ENCODE measurements at regions not wholly inside any gene's neighbourhood (a gene's known extent, or its start where the extent isn't known, plus 50 kb on each side); places are given as distances from the start of the nearest gene placed in this dataset.

- H3K36me3 ChIP-seq: no peaks in the 10 kb centered on the region
- no peak for DNase-seq
- intact Hi-C loops (cut with DNase I): no loop called here
- H3K4me1 ChIP-seq: peaks cover 3% of the 10 kb centered on the region
- ATAC-seq: no peak
- no peak overlapping the region for H3K4me3 ChIP-seq
- H3K27ac ChIP-seq: no peak overlapping the region
- no peaks in the 10 kb centered on the region for H3K27me3 ChIP-seq
- TF ChIP-seq CTCF (IDR thresholded peaks at IDR 0.05): no peak
- no peaks in the 10 kb centered on the region for H3K9me3 ChIP-seq
Measured at GRCh38 chr4:53866055-53866454, 198.3 kb downstream of the CHIC2 start.

GRCh38 chr4:53865054-53865453 is 199.4 kb downstream of the CHIC2 start:
- Histone ChIP-seq H3K27me3 (no peaks in the 10 kb centered on the region), H3K36me3 (no peaks in the 10 kb centered on the region), H3K4me3 (no peak overlapping the region), H3K9me3 (no peaks in the 10 kb centered on the region), H3K4me1 (peaks cover 3% of the 10 kb centered on the region), H3K27ac (no peak overlapping the region)
- no peak for ATAC-seq
- DNase-seq: no peak
- no peak for TF ChIP-seq CTCF (IDR thresholded peaks at IDR 0.05)
- intact Hi-C loops (cut with DNase I): no loop called here

GRCh38 chr4:53863736-53864365 is 200.6 kb downstream of the CHIC2 start:
- peaks cover 3% of the 10 kb centered on the region for H3K4me1 ChIP-seq
- H3K9me3 ChIP-seq: no peaks in the 10 kb centered on the region
- ATAC-seq (no peak), DNase-seq (no peak)
- no peaks in the 10 kb centered on the region for H3K27me3 ChIP-seq
- no peak for TF ChIP-seq CTCF (IDR thresholded peaks at IDR 0.05)
- intact Hi-C loops (cut with DNase I): no loop called here
- H3K27ac ChIP-seq: peak overlapping the region; percentile 43
- H3K36me3 ChIP-seq: no peaks in the 10 kb centered on the region
- H3K4me3 ChIP-seq: no peak overlapping the region

- no peak overlapping the region for H3K4me3 ChIP-seq
- no peaks in the 10 kb centered on the region for H3K36me3 ChIP-seq
- intact Hi-C loops (cut with DNase I): no loop called here
- TF ChIP-seq CTCF (IDR thresholded peaks at IDR 0.05): no peak
- ATAC-seq (no peak), DNase-seq (no peak)
- no peaks in the 10 kb centered on the region for H3K9me3 ChIP-seq
- H3K27ac ChIP-seq: peak overlapping the region; percentile 43
- H3K4me1 ChIP-seq: peaks cover 3% of the 10 kb centered on the region
- no peaks in the 10 kb centered on the region for H3K27me3 ChIP-seq
Measured at GRCh38 chr4:53863158-53863557, 201.2 kb downstream of the CHIC2 start.

GRCh38 chr4:53861856-53862610 is 202.4 kb downstream of the CHIC2 start:
- intact Hi-C loops (cut with DNase I): no loop called here
- no peak for DNase-seq
- ATAC-seq: no peak
- H3K27me3 ChIP-seq: no peaks in the 10 kb centered on the region
- no peaks in the 10 kb centered on the region for H3K36me3 ChIP-seq
- no peak overlapping the region for H3K27ac ChIP-seq
- no peaks in the 10 kb centered on the region for H3K9me3 ChIP-seq
- no peak for TF ChIP-seq CTCF (IDR thresholded peaks at IDR 0.05)
- no peak overlapping the region for H3K4me3 ChIP-seq
- H3K4me1 ChIP-seq: peaks cover 3% of the 10 kb centered on the region

Data from upper lobe of right lung (tissue), 1 donor.